ENCODE measurements at regions not wholly inside any gene's neighbourhood (a gene's known extent, or its start where the extent isn't known, plus 50 kb on each side); places are given as distances from the start of the nearest gene placed in this dataset.
A peak's percentile ranks its signal among the peaks of the same experiment; 100 is the strongest.

GRCh38 chr12:16833376-16834015 is 227.5 kb upstream of the LMO3 start:
- H3K4ac ChIP-seq (ENCODE audit: low read depth, low read length), result no peak overlapping the region
- H2BK120ac ChIP-seq (ENCODE audit: low read depth, low read length), result no peak overlapping the region
- no peaks in the 10 kb centered on the region for H3K4me1 ChIP-seq (ENCODE audit: control insufficient read depth, low read depth, low read length)
- no peak overlapping the region for H3K23ac ChIP-seq (ENCODE audit: low read length)
- H2BK15ac ChIP-seq (replicated peaks; ENCODE audit: low read depth), result no peak overlapping the region
- no peak overlapping the region for H3K27ac ChIP-seq (ENCODE audit: low read depth, low read length)
- H3K36me3 ChIP-seq (ENCODE audit: control insufficient read depth, insufficient read depth, low read length), result no peaks in the 10 kb centered on the region
- no peak overlapping the region for H4K5ac ChIP-seq (ENCODE audit: low read length)
- no peaks in the 10 kb centered on the region for H3K79me1 ChIP-seq (ENCODE audit: low read length)
- H3K27me3 ChIP-seq (ENCODE audit: insufficient read depth, low read length, poor library complexity), result no peaks in the 10 kb centered on the region
- H2AK5ac ChIP-seq (ENCODE audit: low read length), result no peak overlapping the region
- no peaks in the 10 kb centered on the region for H3K79me2 ChIP-seq (ENCODE audit: control insufficient read depth, insufficient read depth, low read length)
- no CpG with 5 or more reads among the region's 2 CpGs for WGBS (ENCODE audit: extremely low coverage, insufficient coverage, low lambda C conversion rate)
- no peak overlapping the region for H3K18ac ChIP-seq (ENCODE audit: low read length)
- no peak overlapping the region for H3K4me2 ChIP-seq (ENCODE audit: low read length)
- no peak overlapping the region for H3K9ac ChIP-seq (ENCODE audit: low read length)
- no peak for DNase-seq
- no peak overlapping the region for H3K4me3 ChIP-seq (ENCODE audit: low read length)
- no peak overlapping the region for H3K56ac ChIP-seq (ENCODE audit: low read length)
- no peak overlapping the region for H2BK5ac ChIP-seq (ENCODE audit: low read length)
- no peak overlapping the region for H4K8ac ChIP-seq (ENCODE audit: low read depth, low read length)

GRCh38 chr12:16828891-16829290 is 222.9 kb upstream of the LMO3 start:
- Histone ChIP-seq H3K4me2 (ENCODE audit: low read length) (no peak overlapping the region), H2BK120ac (ENCODE audit: low read depth, low read length) (no peak overlapping the region), H3K4me3 (ENCODE audit: low read length) (no peak overlapping the region), H2AK5ac (ENCODE audit: low read length) (no peak overlapping the region), H3K23ac (ENCODE audit: low read length) (no peak overlapping the region), H3K27me3 (ENCODE audit: insufficient read depth, low read length, poor library complexity) (no peaks in the 10 kb centered on the region), H3K79me2 (ENCODE audit: control insufficient read depth, insufficient read depth, low read length) (no peaks in the 10 kb centered on the region), H3K4me1 (ENCODE audit: control insufficient read depth, low read depth, low read length) (no peaks in the 10 kb centered on the region), H3K18ac (ENCODE audit: low read length) (no peak overlapping the region), H2BK5ac (ENCODE audit: low read length) (no peak overlapping the region), H4K8ac (ENCODE audit: low read depth, low read length) (no peak overlapping the region), H3K56ac (ENCODE audit: low read length) (no peak overlapping the region), H3K9ac (ENCODE audit: low read length) (no peak overlapping the region), H3K27ac (ENCODE audit: low read depth, low read length) (no peak overlapping the region), H3K4ac (ENCODE audit: low read depth, low read length) (no peak overlapping the region), H3K79me1 (ENCODE audit: low read length) (no peaks in the 10 kb centered on the region), H3K36me3 (ENCODE audit: control insufficient read depth, insufficient read depth, low read length) (no peaks in the 10 kb centered on the region), H2BK15ac (replicated peaks; ENCODE audit: low read depth) (no peak overlapping the region), H4K5ac (ENCODE audit: low read length) (no peak overlapping the region)
- WGBS (ENCODE audit: extremely low coverage, insufficient coverage, low lambda C conversion rate), result no CpG with 5 or more reads among the region's 2 CpGs
- no peak for DNase-seq

GRCh38 chr12:16807731-16808130 is 201.8 kb upstream of the LMO3 start:
- no peak overlapping the region for H2BK15ac ChIP-seq (replicated peaks; ENCODE audit: low read depth)
- no peak overlapping the region for H3K23ac ChIP-seq (ENCODE audit: low read length)
- no peaks in the 10 kb centered on the region for H3K79me2 ChIP-seq (ENCODE audit: control insufficient read depth, insufficient read depth, low read length)
- H3K79me1 ChIP-seq (ENCODE audit: low read length), result no peaks in the 10 kb centered on the region
- H2BK120ac ChIP-seq (ENCODE audit: low read depth, low read length), result no peak overlapping the region
- H3K27me3 ChIP-seq (ENCODE audit: insufficient read depth, low read length, poor library complexity), result no peaks in the 10 kb centered on the region
- no peak overlapping the region for H3K4me3 ChIP-seq (ENCODE audit: low read length)
- H3K36me3 ChIP-seq (ENCODE audit: control insufficient read depth, insufficient read depth, low read length), result no peaks in the 10 kb centered on the region
- H2AK5ac ChIP-seq (ENCODE audit: low read length), result no peak overlapping the region
- H3K27ac ChIP-seq (ENCODE audit: low read depth, low read length), result no peak overlapping the region
- no peak overlapping the region for H3K18ac ChIP-seq (ENCODE audit: low read length)
- no peak overlapping the region for H2BK5ac ChIP-seq (ENCODE audit: low read length)
- no peak overlapping the region for H3K9ac ChIP-seq (ENCODE audit: low read length)
- no peak overlapping the region for H4K8ac ChIP-seq (ENCODE audit: low read depth, low read length)
- no peak for DNase-seq
- no peaks in the 10 kb centered on the region for H3K4me1 ChIP-seq (ENCODE audit: control insufficient read depth, low read depth, low read length)
- no peak overlapping the region for H3K4me2 ChIP-seq (ENCODE audit: low read length)
- no CpG with 5 or more reads among the region's 4 CpGs for WGBS (ENCODE audit: extremely low coverage, insufficient coverage, low lambda C conversion rate)
- no peak overlapping the region for H4K5ac ChIP-seq (ENCODE audit: low read length)
- H3K56ac ChIP-seq (ENCODE audit: low read length), result no peak overlapping the region
- H3K4ac ChIP-seq (ENCODE audit: low read depth, low read length), result no peak overlapping the region

GRCh38 chr12:16796168-16796567 is 190.2 kb upstream of the LMO3 start:
- Histone ChIP-seq H2AK5ac (ENCODE audit: low read length) (no peak overlapping the region), H3K4me2 (ENCODE audit: low read length) (no peak overlapping the region), H3K4me3 (ENCODE audit: low read length) (no peak overlapping the region), H3K9ac (ENCODE audit: low read length) (no peak overlapping the region), H2BK120ac (ENCODE audit: low read depth, low read length) (no peak overlapping the region), H3K4ac (ENCODE audit: low read depth, low read length) (no peak overlapping the region), H3K27me3 (ENCODE audit: insufficient read depth, low read length, poor library complexity) (no peaks in the 10 kb centered on the region), H3K18ac (ENCODE audit: low read length) (no peak overlapping the region), H3K27ac (ENCODE audit: low read depth, low read length) (no peak overlapping the region), H2BK15ac (replicated peaks; ENCODE audit: low read depth) (no peak overlapping the region), H2BK5ac (ENCODE audit: low read length) (no peak overlapping the region), H3K36me3 (ENCODE audit: control insufficient read depth, insufficient read depth, low read length) (no peaks in the 10 kb centered on the region), H4K5ac (ENCODE audit: low read length) (no peak overlapping the region), H4K8ac (ENCODE audit: low read depth, low read length) (no peak overlapping the region), H3K56ac (ENCODE audit: low read length) (no peak overlapping the region), H3K4me1 (ENCODE audit: control insufficient read depth, low read depth, low read length) (no peaks in the 10 kb centered on the region), H3K79me2 (ENCODE audit: control insufficient read depth, insufficient read depth, low read length) (no peaks in the 10 kb centered on the region), H3K23ac (ENCODE audit: low read length) (no peak overlapping the region), H3K79me1 (ENCODE audit: low read length) (no peaks in the 10 kb centered on the region)
- no CpG with 5 or more reads among the region's 1 CpG for WGBS (ENCODE audit: extremely low coverage, insufficient coverage, low lambda C conversion rate)
- no peak for DNase-seq

- H2BK120ac ChIP-seq (ENCODE audit: low read depth, low read length), result no peak overlapping the region
- peak; percentile 26 for DNase-seq
- H4K8ac ChIP-seq (ENCODE audit: low read depth, low read length), result no peak overlapping the region
- no peaks in the 10 kb centered on the region for H3K79me2 ChIP-seq (ENCODE audit: control insufficient read depth, insufficient read depth, low read length)
- no CpG with 5 or more reads among the region's 8 CpGs for WGBS (ENCODE audit: extremely low coverage, insufficient coverage, low lambda C conversion rate)
- H3K4me2 ChIP-seq (ENCODE audit: low read length), result no peak overlapping the region
- no peak overlapping the region for H2AK5ac ChIP-seq (ENCODE audit: low read length)
- H3K27me3 ChIP-seq (ENCODE audit: insufficient read depth, low read length, poor library complexity), result no peaks in the 10 kb centered on the region
- no peaks in the 10 kb centered on the region for H3K79me1 ChIP-seq (ENCODE audit: low read length)
- H3K9ac ChIP-seq (ENCODE audit: low read length), result no peak overlapping the region
- no peak overlapping the region for H2BK15ac ChIP-seq (replicated peaks; ENCODE audit: low read depth)
- no peak overlapping the region for H3K4ac ChIP-seq (ENCODE audit: low read depth, low read length)
- H3K27ac ChIP-seq (ENCODE audit: low read depth, low read length), result no peak overlapping the region
- H3K36me3 ChIP-seq (ENCODE audit: control insufficient read depth, insufficient read depth, low read length), result no peaks in the 10 kb centered on the region
- no peak overlapping the region for H3K18ac ChIP-seq (ENCODE audit: low read length)
- H4K5ac ChIP-seq (ENCODE audit: low read length), result no peak overlapping the region
- H3K56ac ChIP-seq (ENCODE audit: low read length), result no peak overlapping the region
- no peak overlapping the region for H2BK5ac ChIP-seq (ENCODE audit: low read length)
- no peak overlapping the region for H3K23ac ChIP-seq (ENCODE audit: low read length)
- H3K4me1 ChIP-seq (ENCODE audit: control insufficient read depth, low read depth, low read length), result no peaks in the 10 kb centered on the region
- H3K4me3 ChIP-seq (ENCODE audit: low read length), result no peak overlapping the region
Observed at GRCh38 chr12:16789204-16789790, 183.3 kb upstream of the LMO3 start.
